GM04503 (cell line): ENCODE measurements at regions not wholly inside any gene's neighbourhood (a gene's known extent, or its start where the extent isn't known, plus 50 kb on each side); places are given as distances from the start of the nearest gene placed in this dataset.

Experiments
- DNase-seq: peaks from one replicate; pipeline ENCODE4 v3.0.0-alpha.2; 2012; ENCODE audit warnings: low read depth

- no peak for DNase-seq
Measured at GRCh38 chr20:63087236-63087871, 80.6 kb upstream of the BHLHE23 start.

- DNase-seq: no peak
Measured at GRCh38 chr20:63086421-63087235, 79.9 kb upstream of the BHLHE23 start.

- DNase-seq: no peak
Measured at GRCh38 chr20:63085151-63085861, 78.5 kb upstream of the BHLHE23 start.

GRCh38 chr20:63084563-63084927 lies 77.8 kb upstream of the BHLHE23 start:
- DNase-seq: no peak

GRCh38 chr20:63083831-63084562 lies 77.2 kb upstream of the BHLHE23 start:
- no peak for DNase-seq

- no peak for DNase-seq
Measured at GRCh38 chr20:63082939-63083735, 76.4 kb upstream of the BHLHE23 start.

- no peak for DNase-seq
Measured at GRCh38 chr20:63082308-63082938, 75.7 kb upstream of the BHLHE23 start.

- no peak for DNase-seq
Measured at GRCh38 chr20:63081831-63082230, 75.1 kb upstream of the BHLHE23 start.

DNA sequence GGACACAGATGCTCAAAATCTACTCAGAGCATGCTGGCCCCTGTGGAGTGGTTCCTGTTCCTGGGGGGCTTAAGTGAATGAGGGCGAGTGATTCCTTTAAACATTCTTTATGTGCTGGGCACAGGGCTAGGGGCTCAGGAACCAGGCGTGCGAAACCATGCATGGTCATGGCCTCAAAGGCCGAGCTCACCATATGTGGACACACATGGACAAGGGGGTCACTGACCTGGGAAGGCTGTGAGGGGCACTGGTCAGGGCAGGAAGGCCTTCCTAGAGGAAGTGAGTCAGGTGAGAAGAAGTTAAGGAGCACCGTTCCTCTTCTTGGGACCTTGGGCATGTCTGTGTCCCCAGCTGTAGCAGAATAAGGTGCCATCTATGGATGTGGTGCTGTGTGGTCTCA lies 74.6 kb upstream of the BHLHE23 start:
- no peak for DNase-seq

- DNase-seq: no peak
Measured at GRCh38 chr20:63080811-63081210, 74.0 kb upstream of the BHLHE23 start.

DNA sequence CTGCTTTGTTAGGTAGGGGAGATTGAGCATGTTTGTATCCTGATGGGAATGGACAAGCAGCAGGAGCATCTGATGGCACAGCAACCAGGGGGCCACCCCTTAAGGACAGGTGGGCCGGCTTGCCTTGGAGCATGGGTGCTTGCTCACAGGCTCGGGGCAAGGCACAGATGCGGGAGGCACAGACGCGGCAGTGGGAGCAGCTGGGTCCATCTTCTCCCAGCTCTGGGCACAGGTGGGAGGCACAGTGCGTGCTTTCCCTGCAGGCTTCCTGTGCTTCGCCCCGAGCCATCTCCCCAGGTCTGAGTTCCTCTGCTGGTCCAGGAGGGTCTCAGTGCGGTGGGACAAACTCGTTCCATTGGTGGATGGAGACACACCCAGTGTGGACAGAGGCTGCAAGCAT lies 73.6 kb upstream of the BHLHE23 start:
- no peak for DNase-seq

DNA sequence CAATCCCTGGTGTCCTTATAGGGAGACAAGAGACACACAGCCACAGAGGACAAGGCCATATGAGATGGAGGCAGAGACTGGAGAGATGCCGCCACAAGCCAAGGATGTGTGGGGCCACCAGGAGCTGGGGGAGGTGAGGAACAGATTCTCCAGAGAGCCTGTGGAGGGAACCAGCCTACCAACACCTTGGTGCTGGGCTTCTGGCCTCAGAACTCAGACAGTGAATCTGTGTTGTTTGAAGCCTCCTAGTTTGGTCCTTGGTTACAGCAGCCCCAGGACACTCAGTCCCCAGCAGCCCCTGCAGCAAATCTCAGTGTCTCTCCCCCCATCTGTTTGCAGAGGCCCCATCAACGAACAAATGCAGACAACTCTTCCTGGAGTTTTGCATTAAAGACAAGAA lies 73.2 kb upstream of the BHLHE23 start:
- no peak for DNase-seq

DNA sequence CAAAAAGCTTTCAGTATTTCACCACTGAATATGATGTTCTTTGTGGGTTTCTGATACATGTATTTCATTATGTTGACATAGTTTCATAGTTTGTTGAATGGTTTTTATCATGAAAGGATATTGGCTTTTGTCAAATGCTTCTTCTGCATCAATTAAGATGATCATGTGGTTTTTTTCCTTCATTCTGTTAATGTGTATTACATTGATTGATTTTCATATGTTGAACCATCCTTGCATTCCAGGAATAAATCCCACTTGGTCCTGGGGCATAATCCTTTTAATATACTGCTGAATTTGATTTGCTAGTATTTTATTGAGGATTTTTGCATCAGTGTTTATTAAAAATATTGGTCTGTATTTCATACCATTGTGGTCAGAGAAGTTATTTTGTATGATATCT lies 70.9 kb upstream of the BHLHE23 start:
- DNase-seq: no peak

DNA sequence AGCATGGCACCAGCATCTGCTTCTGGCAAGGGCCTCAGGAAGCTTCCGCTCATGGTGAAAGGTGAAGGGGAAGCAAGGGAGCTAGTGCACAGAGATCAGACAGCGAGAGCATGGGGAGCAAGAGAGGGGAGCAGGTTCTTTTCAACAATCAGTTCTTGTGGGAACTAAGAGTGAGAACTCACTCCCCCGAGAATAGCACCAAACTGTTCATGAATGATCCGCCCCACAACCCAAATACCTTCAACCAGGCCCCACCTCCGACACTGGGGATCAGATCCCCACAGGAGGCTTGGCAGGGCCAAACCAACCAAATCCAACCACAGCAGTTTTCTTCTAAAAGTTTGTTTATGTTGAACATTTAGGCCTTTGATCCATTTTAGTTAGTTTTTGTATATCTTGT lies 69.7 kb upstream of the BHLHE23 start:
- DNase-seq: no peak

DNA sequence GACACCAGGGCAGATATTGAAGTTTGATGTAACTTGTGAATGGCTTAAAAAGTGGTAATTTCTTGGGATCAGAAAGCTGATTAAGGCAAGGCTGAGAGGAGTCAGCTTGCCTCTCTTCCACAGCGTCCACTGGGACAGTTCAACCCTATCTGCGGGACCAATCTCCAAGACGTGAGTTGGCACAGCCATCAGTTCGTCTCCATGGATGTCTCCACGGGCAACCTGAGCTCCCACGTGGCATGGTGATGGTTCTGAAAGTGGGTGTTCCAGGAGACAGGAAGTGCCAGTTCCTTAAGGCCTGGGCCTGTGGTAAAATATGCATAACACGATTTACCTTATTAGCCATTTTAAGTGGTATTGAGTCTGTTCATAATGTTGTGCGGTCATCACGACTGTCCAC lies 67.9 kb upstream of the BHLHE23 start:
- no peak for DNase-seq

DNA sequence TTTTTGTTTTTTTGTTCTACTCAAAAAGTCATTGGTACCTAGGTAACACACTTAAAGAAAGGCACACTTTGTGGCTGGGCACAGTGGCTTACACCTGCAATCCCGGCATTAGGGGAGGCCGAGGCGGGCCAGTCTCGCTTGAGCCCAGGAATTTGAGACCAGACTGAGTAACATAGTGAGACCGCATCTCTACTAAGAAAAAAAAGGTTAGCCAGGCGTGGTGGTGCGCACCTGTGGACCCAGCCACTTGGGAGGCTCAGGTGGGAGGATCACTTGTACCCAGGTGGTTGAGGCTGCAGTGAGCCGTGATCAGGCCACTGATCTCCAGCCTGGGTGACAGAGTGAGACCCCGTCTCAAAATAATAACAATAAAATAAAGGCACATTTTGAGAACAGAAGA lies 67.4 kb upstream of the BHLHE23 start:
- no peak for DNase-seq

- no peak for DNase-seq
Measured at GRCh38 chr20:63073738-63074065, 66.9 kb upstream of the BHLHE23 start.

- DNase-seq: no peak
Measured at GRCh38 chr20:63072991-63073737, 66.4 kb upstream of the BHLHE23 start.

- no peak for DNase-seq
Measured at GRCh38 chr20:63072231-63072791, 65.5 kb upstream of the BHLHE23 start.

DNA sequence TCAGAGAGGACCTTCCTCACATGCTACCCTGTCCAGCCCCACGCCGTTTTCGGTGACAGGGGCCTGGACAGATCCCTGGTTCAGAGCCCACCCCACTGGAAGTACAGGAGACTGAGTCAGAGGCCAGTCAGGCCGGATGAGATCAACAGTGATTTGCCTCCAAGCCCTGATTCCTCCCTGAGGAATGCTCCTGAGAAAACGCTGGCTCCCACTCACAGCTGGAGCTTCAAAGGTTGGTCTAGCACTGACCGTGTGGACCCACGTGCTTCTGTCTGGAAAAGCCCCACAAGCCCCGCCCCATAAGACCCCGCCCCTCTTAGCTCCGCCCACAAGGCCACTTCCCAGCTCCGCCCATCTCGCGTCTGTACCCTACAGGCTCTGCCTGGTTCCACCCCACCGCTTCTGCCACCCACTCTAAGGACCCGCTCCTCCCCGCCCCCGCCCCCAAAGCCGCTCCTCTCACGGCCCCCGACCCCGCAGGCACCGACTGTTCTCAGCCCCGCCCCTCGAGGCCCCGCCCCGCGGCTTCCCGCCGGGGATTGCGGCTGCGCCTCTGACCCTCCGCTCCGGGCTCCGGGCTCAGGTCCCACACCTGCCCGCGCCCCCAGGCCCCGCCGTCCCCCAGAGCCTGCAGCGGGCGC lies 64.9 kb upstream of the BHLHE23 start:
- DNase-seq: peak; percentile 25
